HEK293T (cell line): ENCODE measurements at regions not wholly inside any gene's neighbourhood (a gene's known extent, or its start where the extent isn't known, plus 50 kb on each side); places are given as distances from the start of the nearest gene placed in this dataset.

Experiments
- CTCF ChIA-PET: fragments of 350-600 bp; formaldehyde crosslinking; extraction: SDS; loops from one replicate; lab custom pipeline; 2021; ENCODE audit warnings: antibody characterized with exemption, inconsistent platforms; lab: Yijun Ruan, JAX
- POLR2A ChIA-PET: fragments of 350-600 bp; formaldehyde crosslinking; extraction: SDS; loops from one replicate; lab custom pipeline; 2020; ENCODE audit warnings: antibody characterized with exemption, inconsistent platforms; lab: Yijun Ruan, JAX
- DNase-seq: peaks from one replicate; pipeline ENCODE4 v3.0.0; 2012; ENCODE audit warnings: mixed read lengths; ENCODE audit errors: extremely low spot score
- ARNT ChIP-seq: fragments of 450-650 bp; IDR thresholded peaks from 2 replicates; pipeline ENCODE4 v1.6.1; 2017; ENCODE audit warnings: mild to moderate bottlenecking
- BHLHE40 ChIP-seq: fragments of 450-650 bp; IDR thresholded peaks from 2 replicates; pipeline ENCODE4 v1.6.1; 2016; ENCODE audit warnings: mild to moderate bottlenecking, moderate library complexity, borderline replicate concordance
- CTBP1 ChIP-seq: fragments of 450-650 bp; IDR thresholded peaks from 2 replicates; pipeline ENCODE4 v1.6.1; 2016; ENCODE audit warnings: borderline replicate concordance
- ELF4 ChIP-seq: fragments of 450-650 bp; IDR thresholded peaks from 2 replicates; pipeline ENCODE4 v1.6.1; 2017; ENCODE audit warnings: antibody characterized with exemption
- FOXA1 ChIP-seq: fragments of 450-650 bp; IDR thresholded peaks from 2 replicates; pipeline ENCODE4 v1.6.1; 2016; ENCODE audit warnings: mild to moderate bottlenecking
- FOXK2 ChIP-seq: fragments of 450-650 bp; IDR thresholded peaks from 2 replicates; pipeline ENCODE4 v1.6.1; 2016; ENCODE audit warnings: mild to moderate bottlenecking
- FOXM1 ChIP-seq: fragments of 450-650 bp; IDR thresholded peaks from 2 replicates; pipeline ENCODE4 v1.6.1; 2017; ENCODE audit warnings: mild to moderate bottlenecking, borderline replicate concordance
- HDGF ChIP-seq: fragments of 450-650 bp; IDR thresholded peaks from 2 replicates; pipeline ENCODE4 v1.6.1; 2017; ENCODE audit warnings: antibody characterized with exemption, borderline replicate concordance
- L3MBTL2 ChIP-seq: fragments of 450-650 bp; conservative IDR thresholded peaks from 2 replicates; pipeline ENCODE4 v1.6.1; 2016; ENCODE audit warnings: mild to moderate bottlenecking
- LEF1 ChIP-seq: fragments of 450-650 bp; IDR thresholded peaks from 2 replicates; pipeline ENCODE4 v1.6.1; 2017; ENCODE audit warnings: mild to moderate bottlenecking, borderline replicate concordance
- NFRKB ChIP-seq: fragments of 450-650 bp; IDR thresholded peaks from 2 replicates; pipeline ENCODE4 v1.6.1; 2016; ENCODE audit warnings: mild to moderate bottlenecking, moderate library complexity
- SP1 ChIP-seq: fragments of 450-650 bp; IDR thresholded peaks from 2 replicates; pipeline ENCODE4 v1.6.1; 2017
- SUZ12 ChIP-seq: fragments of 450-650 bp; IDR thresholded peaks from 2 replicates; pipeline ENCODE4 v1.6.1; 2016; ENCODE audit warnings: mild to moderate bottlenecking
- TARDBP ChIP-seq: fragments of 450-650 bp; IDR thresholded peaks from 2 replicates; pipeline ENCODE4 v1.6.1; 2016
- ZNF384 ChIP-seq: fragments of 450-650 bp; IDR thresholded peaks from 2 replicates; pipeline ENCODE4 v1.6.1; 2016
- TF ChIP-seq, protein P1 (sequence below): fragments of 450-650 bp; IDR thresholded peaks from 2 replicates; pipeline ENCODE4 v1.6.1; 2016

DNA sequence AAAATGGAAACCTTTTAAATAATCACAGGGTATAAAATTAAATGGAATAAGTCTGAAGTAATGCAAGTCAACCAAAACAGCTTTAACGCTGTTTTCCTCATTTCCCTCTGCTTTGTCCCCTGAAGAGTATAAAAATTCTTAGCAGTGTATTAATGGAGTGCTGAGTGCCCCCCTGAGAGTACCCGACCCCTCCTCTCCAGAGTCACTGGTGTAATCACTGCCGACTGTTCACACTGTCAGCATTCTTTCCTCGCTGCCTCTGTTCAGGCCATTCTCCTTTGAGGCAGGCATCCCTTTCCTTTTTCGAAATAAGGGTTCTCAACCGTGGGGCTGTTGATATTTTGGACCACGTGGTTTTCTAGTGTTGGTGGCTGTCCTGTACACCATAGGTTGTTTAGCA, 146.9 kb upstream of the SLC10A2 start:
- DNase-seq: no peak
- CTCF ChIA-PET: no interaction called here
- TF ChIP-seq L3MBTL2 (no peak), ARNT (no peak), NFRKB (no peak)
- POLR2A ChIA-PET: no interaction called here

DNA sequence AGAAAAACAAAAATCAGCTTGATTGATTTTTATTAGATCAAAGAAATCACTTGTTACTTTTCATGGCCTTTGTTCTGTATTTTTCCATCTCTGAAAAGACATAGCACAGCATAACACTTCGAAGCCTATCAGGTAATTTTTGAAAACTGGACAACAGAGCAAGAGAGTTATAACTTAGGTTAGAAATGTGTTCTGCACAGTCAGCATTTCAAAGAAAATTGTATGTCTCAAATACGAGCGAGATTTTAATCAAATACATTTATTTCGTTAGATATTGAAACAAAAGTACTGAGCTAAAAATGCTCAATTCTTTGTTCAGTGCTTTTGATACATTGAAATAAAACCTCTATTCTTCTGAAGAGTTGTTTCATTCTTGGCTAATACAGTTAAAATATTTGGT, 144.1 kb upstream of the SLC10A2 start:
- DNase-seq: no peak
- ChIA-PET POLR2A (no interaction called here), CTCF (no interaction called here)
- TF ChIP-seq SUZ12: no peak
- no peak for TF ChIP-seq BHLHE40
- TF ChIP-seq SP1: no peak
- TF ChIP-seq TARDBP: no peak
- TF ChIP-seq L3MBTL2: no peak
- TF ChIP-seq LEF1: no peak
- no peak for TF ChIP-seq NFRKB
- no peak for TF ChIP-seq ELF4
- TF ChIP-seq CTBP1: no peak
- no peak for TF ChIP-seq FOXK2
- TF ChIP-seq FOXM1: no peak

GRCh38 chr13:103203735-103204330, 137.6 kb upstream of the SLC10A2 start:
- no peak for TF ChIP-seq ZNF384
- TF ChIP-seq, protein P1, sequence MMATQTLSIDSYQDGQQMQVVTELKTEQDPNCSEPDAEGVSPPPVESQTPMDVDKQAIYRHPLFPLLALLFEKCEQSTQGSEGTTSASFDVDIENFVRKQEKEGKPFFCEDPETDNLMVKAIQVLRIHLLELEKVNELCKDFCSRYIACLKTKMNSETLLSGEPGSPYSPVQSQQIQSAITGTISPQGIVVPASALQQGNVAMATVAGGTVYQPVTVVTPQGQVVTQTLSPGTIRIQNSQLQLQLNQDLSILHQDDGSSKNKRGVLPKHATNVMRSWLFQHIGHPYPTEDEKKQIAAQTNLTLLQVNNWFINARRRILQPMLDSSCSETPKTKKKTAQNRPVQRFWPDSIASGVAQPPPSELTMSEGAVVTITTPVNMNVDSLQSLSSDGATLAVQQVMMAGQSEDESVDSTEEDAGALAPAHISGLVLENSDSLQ: peak; percentile 82
- no peak for TF ChIP-seq SUZ12
- TF ChIP-seq FOXA1: no peak
- TF ChIP-seq FOXM1: no peak
- no peak for TF ChIP-seq SP1
- TF ChIP-seq LEF1: no peak
- TF ChIP-seq TARDBP: no peak
- TF ChIP-seq CTBP1: peak; percentile 59; the same call in 1 of the 2 replicates
- no peak for TF ChIP-seq L3MBTL2
- DNase-seq: no peak
- CTCF ChIA-PET: no interaction called here
- POLR2A ChIA-PET: no interaction called here

DNA sequence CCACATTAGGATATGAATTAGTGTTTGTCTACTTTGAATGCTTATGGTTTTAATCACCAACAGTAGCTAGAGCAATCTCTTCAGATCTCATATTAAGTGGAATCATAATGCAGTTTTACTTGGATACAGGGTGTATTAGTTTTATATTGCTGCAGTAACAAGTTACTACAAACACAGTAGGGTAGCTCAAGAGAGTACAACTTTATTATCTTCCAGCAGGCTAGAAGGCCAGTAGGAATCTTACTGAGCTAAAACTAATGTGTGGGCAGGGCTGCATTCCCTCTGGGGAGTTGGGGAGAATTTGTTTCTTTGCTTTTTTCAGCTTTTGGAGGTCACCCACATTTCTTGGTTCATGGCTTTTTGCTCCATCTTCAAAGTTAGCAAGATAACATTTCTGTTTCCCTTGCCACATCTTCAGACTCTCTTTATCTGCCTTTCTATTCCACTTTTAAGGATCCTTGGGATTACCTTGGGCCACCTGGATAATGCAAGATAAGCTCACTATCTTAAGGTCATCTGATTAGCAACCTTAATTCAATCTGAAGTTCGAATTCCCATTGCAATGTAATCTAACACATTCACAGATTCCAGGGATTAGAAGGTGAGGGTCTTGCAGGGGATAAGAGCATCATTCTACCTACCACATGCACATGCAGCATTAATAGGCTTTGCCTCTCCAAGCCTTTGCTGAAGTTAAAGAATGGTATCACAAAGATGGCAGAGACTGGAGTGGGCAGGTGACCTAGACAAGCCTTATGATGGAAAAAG, 134.1 kb upstream of the SLC10A2 start:
- TF ChIP-seq ZNF384: no peak
- no peak for TF ChIP-seq SP1
- TF ChIP-seq CTBP1: no peak
- no peak for TF ChIP-seq ARNT
- TF ChIP-seq, protein P1: no peak
- DNase-seq: no peak
- CTCF ChIA-PET: no interaction called here
- POLR2A ChIA-PET: no interaction called here

DNA sequence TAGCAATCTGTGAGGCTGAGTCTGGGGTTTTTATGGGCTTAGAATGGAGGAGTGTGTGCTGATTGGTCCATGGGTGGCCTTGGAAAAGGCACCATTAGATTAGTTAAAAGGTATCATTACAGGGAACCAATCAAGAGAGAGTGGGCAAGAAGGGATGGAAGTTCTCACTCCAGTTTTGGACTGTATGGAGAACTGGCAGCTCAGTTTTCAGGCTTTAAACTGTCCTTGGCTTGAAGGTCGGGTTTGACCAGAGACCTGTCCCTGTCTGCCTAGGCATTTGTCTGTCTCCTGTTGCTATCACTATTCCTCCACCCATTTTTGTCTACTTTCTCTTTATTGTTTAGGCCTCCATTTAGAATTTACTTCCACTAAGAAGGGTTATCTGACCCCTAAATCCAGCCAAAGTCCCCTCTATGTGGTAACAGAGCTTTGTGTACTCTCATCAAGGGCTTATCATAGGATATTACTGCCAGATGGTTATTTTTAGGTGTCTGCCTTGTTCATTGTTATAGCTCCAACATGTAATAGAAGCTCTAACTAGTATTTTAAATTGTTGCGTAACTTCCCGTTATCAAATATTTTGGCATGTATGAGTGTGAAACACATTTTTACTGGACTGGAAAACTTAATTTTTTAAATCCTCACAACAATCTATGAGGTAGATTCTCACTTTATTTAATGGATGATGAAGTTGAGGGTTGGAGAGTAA, 133.3 kb upstream of the SLC10A2 start:
- ChIA-PET CTCF (no interaction called here), POLR2A (no interaction called here)
- DNase-seq: no peak
- TF ChIP-seq, protein P1: no peak
- TF ChIP-seq CTBP1 (no peak), SUZ12 (no peak), FOXM1 (no peak), FOXA1 (no peak), NFRKB (no peak), ARNT (no peak), L3MBTL2 (no peak), TARDBP (no peak), FOXK2 (no peak), LEF1 (no peak)

GRCh38 chr13:103196356-103196755, 130.1 kb upstream of the SLC10A2 start:
- TF ChIP-seq ELF4: no peak
- no peak for TF ChIP-seq CTBP1
- ChIA-PET POLR2A (no interaction called here), CTCF (no interaction called here)
- no peak for DNase-seq

- CTCF ChIA-PET: no interaction called here
- POLR2A ChIA-PET: no interaction called here
- TF ChIP-seq, protein P1: no peak
- TF ChIP-seq NFRKB: no peak
- no peak for TF ChIP-seq TARDBP
- no peak for TF ChIP-seq L3MBTL2
- no peak for TF ChIP-seq CTBP1
- no peak for TF ChIP-seq HDGF
- no peak for TF ChIP-seq ZNF384
- no peak for TF ChIP-seq SUZ12
- no peak for TF ChIP-seq SP1
- no peak for TF ChIP-seq BHLHE40
- DNase-seq: no peak
Measured at GRCh38 chr13:103195762-103196161, 129.5 kb upstream of the SLC10A2 start.
